Progenitor cell of endocrine pancreas (in vitro differentiated cells): ENCODE measurements at regions not wholly inside any gene's neighbourhood (a gene's known extent, or its start where the extent isn't known, plus 50 kb on each side); places are given as distances from the start of the nearest gene placed in this dataset.

Source experiments
- DNase-seq: peaks from one replicate; pipeline ENCODE4 v3.0.0; 2021; ENCODE audit warnings: low spot score; ENCODE audit not compliant: unreplicated experiment
- H3K27ac Mint-ChIP-seq: 2 replicates; pipeline ENCODE4 v1.8.0; 2021; ENCODE audit warnings: mild to moderate bottlenecking, moderate library complexity, mixed read lengths
- H3K27me3 Mint-ChIP-seq: 2 replicates; pipeline ENCODE4 v1.8.0; 2021; ENCODE audit warnings: mixed read lengths
- H3K36me3 Mint-ChIP-seq: 2 replicates; pipeline ENCODE4 v1.8.0; 2022; ENCODE audit warnings: mixed read lengths; ENCODE audit not compliant: insufficient read depth
- H3K4me1 Mint-ChIP-seq: 2 replicates; pipeline ENCODE4 v1.8.0; 2021; ENCODE audit warnings: low read depth, mixed read lengths
- H3K4me3 Mint-ChIP-seq: 2 replicates; pipeline ENCODE4 v1.8.0; 2021; ENCODE audit warnings: low read depth, mild to moderate bottlenecking, moderate library complexity, mixed read lengths
- H3K9me3 Mint-ChIP-seq: 2 replicates; pipeline ENCODE4 v1.8.0; 2021; ENCODE audit warnings: low read depth, mixed read lengths
- TF ChIP-seq, protein P1 (sequence below): fragments of 200-600 bp; sonication (generic); IDR thresholded peaks from one replicate; pipeline ENCODE4 v1.5.0; 2021; ENCODE audit warnings: antibody characterized with exemption, mild to moderate bottlenecking; ENCODE audit not compliant: unreplicated experiment

DNA sequence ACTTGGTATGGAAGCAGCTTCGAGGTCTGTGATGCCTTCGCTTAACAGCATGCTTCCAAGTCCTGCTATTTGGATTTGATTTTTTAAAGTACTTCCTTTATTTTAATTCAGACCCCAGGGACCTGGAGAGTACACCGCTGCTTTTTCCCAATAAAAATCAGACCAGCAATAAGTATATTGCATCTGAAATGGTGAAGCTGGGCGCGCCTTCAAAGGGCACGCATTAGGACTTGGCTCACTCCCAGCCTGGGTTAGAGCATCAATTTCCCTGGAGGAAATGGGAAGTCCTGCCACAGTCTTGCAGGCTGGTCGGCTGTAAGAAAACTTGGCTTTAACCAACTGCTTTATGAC is 325.1 kb downstream of the RRAGC start:
- Mint-ChIP-seq H3K9me3 (no peaks in the 10 kb centered on the region), H3K4me1 (no peaks in the 10 kb centered on the region), H3K27me3 (no peaks in the 10 kb centered on the region), H3K4me3 (no peak overlapping the region), H3K36me3 (no peaks in the 10 kb centered on the region), H3K27ac (no peak overlapping the region)
- DNase-seq: no peak
- TF ChIP-seq, protein P1, sequence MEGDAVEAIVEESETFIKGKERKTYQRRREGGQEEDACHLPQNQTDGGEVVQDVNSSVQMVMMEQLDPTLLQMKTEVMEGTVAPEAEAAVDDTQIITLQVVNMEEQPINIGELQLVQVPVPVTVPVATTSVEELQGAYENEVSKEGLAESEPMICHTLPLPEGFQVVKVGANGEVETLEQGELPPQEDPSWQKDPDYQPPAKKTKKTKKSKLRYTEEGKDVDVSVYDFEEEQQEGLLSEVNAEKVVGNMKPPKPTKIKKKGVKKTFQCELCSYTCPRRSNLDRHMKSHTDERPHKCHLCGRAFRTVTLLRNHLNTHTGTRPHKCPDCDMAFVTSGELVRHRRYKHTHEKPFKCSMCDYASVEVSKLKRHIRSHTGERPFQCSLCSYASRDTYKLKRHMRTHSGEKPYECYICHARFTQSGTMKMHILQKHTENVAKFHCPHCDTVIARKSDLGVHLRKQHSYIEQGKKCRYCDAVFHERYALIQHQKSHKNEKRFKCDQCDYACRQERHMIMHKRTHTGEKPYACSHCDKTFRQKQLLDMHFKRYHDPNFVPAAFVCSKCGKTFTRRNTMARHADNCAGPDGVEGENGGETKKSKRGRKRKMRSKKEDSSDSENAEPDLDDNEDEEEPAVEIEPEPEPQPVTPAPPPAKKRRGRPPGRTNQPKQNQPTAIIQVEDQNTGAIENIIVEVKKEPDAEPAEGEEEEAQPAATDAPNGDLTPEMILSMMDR: no peak

DNA sequence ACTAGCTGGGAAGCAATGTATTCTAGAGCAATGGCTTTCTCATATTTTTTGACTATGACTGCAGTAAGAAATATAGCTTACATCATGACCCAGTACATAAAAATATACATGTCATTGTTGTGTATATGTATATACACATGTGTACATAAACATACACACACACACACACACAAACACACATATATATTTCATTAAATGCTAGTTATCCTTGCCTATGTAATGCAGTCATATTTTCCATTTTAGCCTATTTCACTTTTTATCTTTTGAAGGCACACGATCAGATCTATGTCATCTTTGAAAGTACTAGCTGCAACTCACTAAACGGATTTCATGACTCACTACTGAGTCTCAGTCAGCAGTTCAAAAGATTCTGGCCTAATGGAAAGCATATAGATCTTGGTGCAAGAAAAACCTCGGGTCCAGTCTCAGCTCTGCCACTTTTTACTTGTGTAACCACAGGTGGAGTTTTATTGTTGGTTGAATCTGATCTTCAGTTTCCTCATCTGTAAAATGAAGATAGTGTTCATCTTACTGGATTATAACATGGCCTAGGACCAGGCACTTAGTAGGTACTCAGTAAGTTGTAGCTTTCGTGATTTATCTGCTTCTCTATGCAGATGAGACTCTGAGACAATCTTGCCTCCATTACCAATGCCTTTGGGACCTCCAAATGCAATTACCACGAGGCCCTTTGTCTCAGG is 325.6 kb downstream of the RRAGC start:
- Mint-ChIP-seq H3K36me3 (no peaks in the 10 kb centered on the region), H3K4me3 (no peak overlapping the region), H3K4me1 (no peaks in the 10 kb centered on the region), H3K27ac (no peak overlapping the region), H3K27me3 (no peaks in the 10 kb centered on the region), H3K9me3 (no peaks in the 10 kb centered on the region)
- DNase-seq: no peak
- TF ChIP-seq, protein P1: no peak

DNA sequence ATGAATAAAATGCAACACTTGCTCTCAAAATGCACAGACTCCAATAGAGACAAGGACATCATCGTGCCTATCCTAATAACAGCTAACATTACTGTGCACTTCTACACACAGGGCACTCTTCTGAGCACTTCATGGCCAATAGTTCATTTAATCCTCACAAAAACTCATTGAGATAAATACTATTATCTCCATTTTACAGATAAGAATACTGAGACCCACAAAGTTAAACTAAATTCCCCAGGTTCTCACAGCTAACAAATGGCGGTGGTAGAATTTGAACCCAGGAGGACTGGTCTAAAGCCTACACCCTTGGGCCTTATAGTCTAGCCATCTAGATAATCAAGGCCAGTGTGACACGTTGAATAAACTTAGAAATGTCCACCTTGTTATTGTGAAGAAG is 328.6 kb downstream of the RRAGC start:
- peaks cover 15% of the 10 kb centered on the region for H3K27me3 Mint-ChIP-seq
- H3K9me3 Mint-ChIP-seq: no peaks in the 10 kb centered on the region
- no peak for DNase-seq
- no peak overlapping the region for H3K4me3 Mint-ChIP-seq
- TF ChIP-seq, protein P1: no peak
- H3K27ac Mint-ChIP-seq: no peak overlapping the region
- no peaks in the 10 kb centered on the region for H3K36me3 Mint-ChIP-seq
- no peaks in the 10 kb centered on the region for H3K4me1 Mint-ChIP-seq

DNA sequence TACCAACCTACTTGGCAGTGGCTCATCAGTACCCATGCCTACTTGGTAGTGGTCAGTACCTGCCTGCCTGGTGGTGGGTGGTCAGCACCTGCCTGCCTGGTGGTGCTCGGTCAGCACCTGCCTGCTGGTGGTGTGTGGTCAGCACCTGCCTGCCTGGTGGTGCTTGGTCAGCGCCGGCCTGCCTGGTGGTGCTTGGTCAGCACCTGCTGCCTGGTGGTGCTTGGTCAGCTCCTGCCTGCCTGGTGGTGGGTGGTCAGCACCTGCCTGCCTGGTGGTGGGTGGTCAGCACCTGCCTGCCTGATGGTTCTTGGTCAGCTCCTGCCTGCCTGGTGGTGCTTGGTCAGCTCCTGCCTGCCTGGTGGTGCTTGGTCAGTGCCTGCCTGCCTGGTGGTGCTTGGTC is 329.6 kb downstream of the RRAGC start:
- TF ChIP-seq, protein P1: no peak
- H3K27ac Mint-ChIP-seq: no peak overlapping the region

DNA sequence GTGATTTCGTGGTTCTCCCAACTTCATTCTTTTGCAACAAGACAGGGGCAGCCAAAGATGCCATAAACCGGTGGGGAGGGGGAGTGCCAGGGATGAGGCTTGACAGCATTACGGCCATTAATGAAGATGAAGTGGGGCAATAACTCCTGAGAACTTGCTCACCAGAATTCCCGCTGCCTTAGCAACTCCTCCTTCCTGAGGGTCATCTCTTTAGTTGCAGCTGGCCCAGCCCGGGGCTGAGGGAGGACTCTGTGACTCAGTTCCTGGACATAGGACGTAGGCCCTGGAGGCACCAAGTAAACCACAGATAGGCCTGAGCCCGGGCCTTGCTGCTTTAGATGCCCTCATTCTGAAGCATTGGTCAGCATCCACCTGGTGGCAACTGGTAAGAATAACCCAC is 330.2 kb downstream of the RRAGC start:
- Mint-ChIP-seq H3K27ac (no peak overlapping the region), H3K36me3 (no peaks in the 10 kb centered on the region), H3K27me3 (peaks cover 16% of the 10 kb centered on the region), H3K4me1 (no peaks in the 10 kb centered on the region), H3K4me3 (no peak overlapping the region), H3K9me3 (no peaks in the 10 kb centered on the region)
- DNase-seq: no peak
- TF ChIP-seq, protein P1: no peak

More for the DNA sequence above, 329.6 kb downstream of the RRAGC start:
- H3K4me1 Mint-ChIP-seq: no peaks in the 10 kb centered on the region
- no peak overlapping the region for H3K4me3 Mint-ChIP-seq
- no peaks in the 10 kb centered on the region for H3K9me3 Mint-ChIP-seq
- H3K36me3 Mint-ChIP-seq: no peaks in the 10 kb centered on the region
- no peak for DNase-seq
- H3K27me3 Mint-ChIP-seq: peaks cover 15% of the 10 kb centered on the region
